ENCODE measurements at regions not wholly inside any gene's neighbourhood (a gene's known extent, or its start where the extent isn't known, plus 50 kb on each side); places are given as distances from the start of the nearest gene placed in this dataset.

DNA sequence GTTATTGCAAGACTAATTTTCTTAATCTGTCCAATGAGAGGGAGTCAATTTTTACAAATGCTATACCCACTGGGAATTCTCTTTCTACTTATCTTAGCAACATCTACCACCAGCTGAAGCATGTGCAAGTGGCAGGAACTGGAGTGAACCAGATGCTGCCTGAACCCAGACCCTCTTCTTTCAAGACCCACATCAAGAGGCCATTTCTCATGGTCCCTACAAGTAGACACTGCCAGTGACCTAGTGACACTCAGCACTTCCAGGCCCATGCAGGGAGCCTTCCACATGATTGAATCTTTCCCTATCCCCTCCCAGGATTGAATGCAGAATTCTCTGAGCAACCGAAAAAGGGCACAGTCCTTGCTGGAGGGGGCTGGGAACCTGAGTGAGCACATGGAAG is 148.2 kb upstream of the ADAMTS16 start:
- TF ChIP-seq CTCF (conservative IDR thresholded peaks at IDR 0.05; ENCODE audit: low read depth in 2 of 2), result no peak
- TF ChIP-seq ZNF114 (CRISPR knock-in tag; IDR thresholded peaks at IDR 0.05), result no peak
- no peak for TF ChIP-seq EZH2 (IDR thresholded peaks at IDR 0.05; ENCODE audit: low read depth, unreplicated experiment)
- no peak for TF ChIP-seq CREB1 (CRISPR knock-in tag; IDR thresholded peaks at IDR 0.05; ENCODE audit: low read depth)
- no peak for TF ChIP-seq POLR2AphosphoS5 (IDR thresholded peaks at IDR 0.05; ENCODE audit: low read depth)
- TF ChIP-seq, protein P1, sequence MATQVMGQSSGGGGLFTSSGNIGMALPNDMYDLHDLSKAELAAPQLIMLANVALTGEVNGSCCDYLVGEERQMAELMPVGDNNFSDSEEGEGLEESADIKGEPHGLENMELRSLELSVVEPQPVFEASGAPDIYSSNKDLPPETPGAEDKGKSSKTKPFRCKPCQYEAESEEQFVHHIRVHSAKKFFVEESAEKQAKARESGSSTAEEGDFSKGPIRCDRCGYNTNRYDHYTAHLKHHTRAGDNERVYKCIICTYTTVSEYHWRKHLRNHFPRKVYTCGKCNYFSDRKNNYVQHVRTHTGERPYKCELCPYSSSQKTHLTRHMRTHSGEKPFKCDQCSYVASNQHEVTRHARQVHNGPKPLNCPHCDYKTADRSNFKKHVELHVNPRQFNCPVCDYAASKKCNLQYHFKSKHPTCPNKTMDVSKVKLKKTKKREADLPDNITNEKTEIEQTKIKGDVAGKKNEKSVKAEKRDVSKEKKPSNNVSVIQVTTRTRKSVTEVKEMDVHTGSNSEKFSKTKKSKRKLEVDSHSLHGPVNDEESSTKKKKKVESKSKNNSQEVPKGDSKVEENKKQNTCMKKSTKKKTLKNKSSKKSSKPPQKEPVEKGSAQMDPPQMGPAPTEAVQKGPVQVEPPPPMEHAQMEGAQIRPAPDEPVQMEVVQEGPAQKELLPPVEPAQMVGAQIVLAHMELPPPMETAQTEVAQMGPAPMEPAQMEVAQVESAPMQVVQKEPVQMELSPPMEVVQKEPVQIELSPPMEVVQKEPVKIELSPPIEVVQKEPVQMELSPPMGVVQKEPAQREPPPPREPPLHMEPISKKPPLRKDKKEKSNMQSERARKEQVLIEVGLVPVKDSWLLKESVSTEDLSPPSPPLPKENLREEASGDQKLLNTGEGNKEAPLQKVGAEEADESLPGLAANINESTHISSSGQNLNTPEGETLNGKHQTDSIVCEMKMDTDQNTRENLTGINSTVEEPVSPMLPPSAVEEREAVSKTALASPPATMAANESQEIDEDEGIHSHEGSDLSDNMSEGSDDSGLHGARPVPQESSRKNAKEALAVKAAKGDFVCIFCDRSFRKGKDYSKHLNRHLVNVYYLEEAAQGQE (IDR thresholded peaks at IDR 0.05; ENCODE audit: unreplicated experiment), result no peak
- TF ChIP-seq STAT1 (IDR thresholded peaks at IDR 0.05; ENCODE audit: unreplicated experiment), result no peak
- TF ChIP-seq EZH2phosphoT487 (IDR thresholded peaks at IDR 0.05; ENCODE audit: unreplicated experiment), result no peak
- TF ChIP-seq NANOG (IDR thresholded peaks at IDR 0.05; ENCODE audit: borderline replicate concordance), result no peak
- TF ChIP-seq JUNB (IDR thresholded peaks at IDR 0.05; ENCODE audit: unreplicated experiment), result no peak

Measured in GM23338 (cell line).